Keratinocyte (primary cell): ENCODE measurements at regions not wholly inside any gene's neighbourhood (a gene's known extent, or its start where the extent isn't known, plus 50 kb on each side); places are given as distances from the start of the nearest gene placed in this dataset.

Experiments used
- DNase-seq: peaks from one replicate; pipeline ENCODE4 v3.0.0-alpha.2; 2011; ENCODE audit warnings: low read depth, missing footprints, low spot score
- FAIRE-seq: peaks from 2 replicates; lab custom pipeline; 2011; peaks lifted over from hg19 to GRCh38; lab: Jason Lieb, UNC
- H2AFZ ChIP-seq: 2 replicates; pipeline ENCODE4 v1.6.0; 2012; ENCODE audit warnings: low read length, control low read depth, inconsistent platforms; ENCODE audit not compliant: control insufficient read depth
- H3K27ac ChIP-seq: 2 replicates; pipeline ENCODE4 v1.5.1; 2011; ENCODE audit warnings: low read length; ENCODE audit not compliant: control insufficient read depth, insufficient read depth
- H3K27me3 ChIP-seq: 3 replicates; pipeline ENCODE4 v1.6.0; 2011; ENCODE audit warnings: low read length; ENCODE audit not compliant: control insufficient read depth, insufficient read depth; ENCODE audit errors: extremely low read depth
- H3K36me3 ChIP-seq, 2 experiments: 2 replicates in 1 of 2; 3 replicates in 1 of 2; pipeline ENCODE4 v1.5.1; 2011; ENCODE audit warnings: low read length in 2 of 2, mild to moderate bottlenecking in 1 of 2; ENCODE audit not compliant: control insufficient read depth in 2 of 2, insufficient read depth in 2 of 2; ENCODE audit errors: extremely low read depth in 1 of 2
- H3K4me1 ChIP-seq: 3 replicates; pipeline ENCODE4 v1.5.1; 2011; ENCODE audit warnings: low read length; ENCODE audit not compliant: control insufficient read depth, insufficient read depth; ENCODE audit errors: extremely low read depth
- H3K4me2 ChIP-seq: 3 replicates; pipeline ENCODE4 v1.6.0; 2011; ENCODE audit warnings: low read depth, low read length; ENCODE audit not compliant: control insufficient read depth, insufficient read depth; ENCODE audit errors: extremely low read depth
- H3K4me3 ChIP-seq, 3 experiments: fragments of 200-600 bp in 1 of 3; sonication (generic) in 1 of 3; 2 replicates in 2 of 3; 3 replicates in 1 of 3; pipeline ENCODE4 v1.5.1; 2011 to 2016; ENCODE audit warnings: low read length in 3 of 3, mild to moderate bottlenecking in 3 of 3, control low read depth in 2 of 3, inconsistent platforms in 1 of 3, low read depth in 1 of 3, mixed read lengths in 1 of 3, mixed run types in 1 of 3, moderate library complexity in 1 of 3; ENCODE audit not compliant: control insufficient read depth in 2 of 3, insufficient read depth in 2 of 3; ENCODE audit errors: extremely low read depth in 1 of 3
- H3K79me2 ChIP-seq: 2 replicates; pipeline ENCODE4 v1.6.0; 2012; ENCODE audit warnings: low read length; ENCODE audit not compliant: control insufficient read depth, insufficient read depth
- H3K9ac ChIP-seq: 3 replicates; pipeline ENCODE4 v1.6.0; 2011; ENCODE audit warnings: low read length; ENCODE audit not compliant: control insufficient read depth, insufficient read depth; ENCODE audit errors: extremely low read depth
- H3K9me1 ChIP-seq: 3 replicates; pipeline ENCODE4 v1.6.0; 2011; ENCODE audit warnings: low read length; ENCODE audit not compliant: control insufficient read depth, insufficient read depth; ENCODE audit errors: extremely low read depth
- H3K9me3 ChIP-seq: 2 replicates; pipeline ENCODE4 v1.5.1; 2012; ENCODE audit warnings: low read depth, low read length; ENCODE audit not compliant: control insufficient read depth
- H4K20me1 ChIP-seq: 3 replicates; pipeline ENCODE4 v1.6.0; 2011; ENCODE audit warnings: low read length; ENCODE audit not compliant: control insufficient read depth, insufficient read depth; ENCODE audit errors: extremely low read depth
- CTCF ChIP-seq, 3 experiments: IDR thresholded peaks in 1 of 3; conservative IDR thresholded peaks in 1 of 3; optimal IDR thresholded peaks in 1 of 3; 2 replicates in 2 of 3; 3 replicates in 1 of 3; pipeline versions ENCODE3 to v1.5.1; 2011; ENCODE audit warnings: low read length in 3 of 3, mild to moderate bottlenecking in 3 of 3, moderate library complexity in 2 of 3, control low read depth in 1 of 3, inconsistent platforms in 1 of 3; ENCODE audit not compliant: insufficient read depth in 2 of 3; ENCODE audit errors: extremely low read depth in 1 of 3
- EZH2 ChIP-seq: IDR thresholded peaks from one replicate; pipeline ENCODE4 v1.6.1; 2012; ENCODE audit warnings: inconsistent platforms, mild to moderate bottlenecking, low read length, moderate library complexity
- dilution Hi-C: fragments of 300-500 bp; cut with MboI; formaldehyde crosslinking; loops from one replicate; pipeline ENCODE4 v1.7.0; 2020; ENCODE audit warnings: low sequenced_read_pairs; ENCODE audit not compliant: extremely low pct_ligation_motif_present

- no peaks in the 10 kb centered on the region for H4K20me1 ChIP-seq
- peaks cover 10% of the 10 kb centered on the region for H3K27me3 ChIP-seq
- no peak overlapping the region for H3K4me2 ChIP-seq
- H3K9me1 ChIP-seq: no peaks in the 10 kb centered on the region
- no peak overlapping the region for H2AFZ ChIP-seq
- H3K4me1 ChIP-seq: no peaks in the 10 kb centered on the region
- H3K4me3 ChIP-seq: no peak overlapping the region
- no peaks in the 10 kb centered on the region for H3K36me3 ChIP-seq
- DNase-seq (no peak), FAIRE-seq (no peak)
- H3K79me2 ChIP-seq: no peaks in the 10 kb centered on the region
- H3K9me3 ChIP-seq: no peaks in the 10 kb centered on the region
- TF ChIP-seq EZH2: no peak
- no peak for TF ChIP-seq CTCF (optimal IDR thresholded peaks at IDR 0.05 in 1 of 3, IDR thresholded peaks at IDR 0.05 in 1 of 3, conservative IDR thresholded peaks at IDR 0.05 in 1 of 3; ENCODE audit: extremely low read depth in 1 of 3, insufficient read depth in 2 of 3, low read length in 3 of 3)
- no peak overlapping the region for H3K9ac ChIP-seq
- H3K27ac ChIP-seq: no peak overlapping the region
- dilution Hi-C loops: no loop called here
Measured at GRCh38 chr5:172588380-172588779, 52.7 kb upstream of the NEURL1B start.

GRCh38 chr5:172587061-172587405 is 54.0 kb upstream of the NEURL1B start:
- dilution Hi-C loops: no loop called here
- peaks cover 13% of the 10 kb centered on the region for H3K27me3 ChIP-seq

More at GRCh38 chr5:172587061-172587405, 54.0 kb upstream of the NEURL1B start:
- no peaks in the 10 kb centered on the region for H3K4me1 ChIP-seq
- no peaks in the 10 kb centered on the region for H4K20me1 ChIP-seq
- H3K9ac ChIP-seq: no peak overlapping the region
- DNase-seq: no peak
- H3K9me1 ChIP-seq: no peaks in the 10 kb centered on the region
- no peak overlapping the region for H3K27ac ChIP-seq
- TF ChIP-seq EZH2: no peak
- TF ChIP-seq CTCF (optimal IDR thresholded peaks at IDR 0.05 in 1 of 3, IDR thresholded peaks at IDR 0.05 in 1 of 3, conservative IDR thresholded peaks at IDR 0.05 in 1 of 3; ENCODE audit: extremely low read depth in 1 of 3, insufficient read depth in 2 of 3, low read length in 3 of 3): no peak
- H3K4me2 ChIP-seq: no peak overlapping the region
- no peaks in the 10 kb centered on the region for H3K9me3 ChIP-seq
- no peaks in the 10 kb centered on the region for H3K79me2 ChIP-seq
- no peak overlapping the region for H2AFZ ChIP-seq
- H3K36me3 ChIP-seq: no peaks in the 10 kb centered on the region
- no peak for FAIRE-seq
- no peak overlapping the region for H3K4me3 ChIP-seq
